ENCODE measurements at regions not wholly inside any gene's neighbourhood (a gene's known extent, or its start where the extent isn't known, plus 50 kb on each side); places are given as distances from the start of the nearest gene placed in this dataset.

- no peak for TF ChIP-seq CTCF (IDR thresholded peaks at IDR 0.05)
- no peak for TF ChIP-seq EP300 (IDR thresholded peaks at IDR 0.05)
- TF ChIP-seq POLR2A (IDR thresholded peaks at IDR 0.05), result no peak
- TF ChIP-seq POLR2AphosphoS5 (IDR thresholded peaks at IDR 0.05), result no peak
Observed at GRCh38 chr3:104631254-104631653, 735.5 kb upstream of the ALCAM start.

Data from sigmoid colon (tissue), 4 donors.